Gastrocnemius medialis (tissue), 4 donors: ENCODE measurements at regions not wholly inside any gene's neighbourhood (a gene's known extent, or its start where the extent isn't known, plus 50 kb on each side); places are given as distances from the start of the nearest gene placed in this dataset.

Experiments
- ATAC-seq, 2 donors: fragments of 150-250 bp; one replicate each; pipeline ENCODE4 v1.9.1; 2016
- DNase-seq, 2 donors: peaks; one replicate each; pipeline ENCODE4 v3.0.0-alpha.2; 2019
- H3K27ac ChIP-seq, 4 donors: fragments of 200-600 bp; sonication (generic); 1 replicate in 1 of 4; 2 replicates in 3 of 4; pipeline ENCODE4 v1.5.1; 2016 to 2018; ENCODE audit warnings: mild to moderate bottlenecking in 2 of 4, moderate library complexity in 1 of 4
- H3K27me3 ChIP-seq, 3 donors: fragments of 200-600 bp; sonication (generic) in 2 of 3; 1 replicate in 1 of 3; 2 replicates in 2 of 3; pipeline versions ENCODE4 v1.5.1 to v1.6.0; 2016 to 2019; ENCODE audit warnings: mild to moderate bottlenecking in 1 of 3, moderate library complexity in 1 of 3
- H3K36me3 ChIP-seq, 2 donors: fragments of 200-600 bp; sonication (generic) in 1 of 2; one replicate each; pipeline ENCODE4 v1.5.1; 2017 to 2018
- H3K4me1 ChIP-seq, 2 donors: fragments of 200-600 bp; sonication (generic) in 1 of 2; one replicate each; pipeline ENCODE4 v1.5.1; 2016 to 2017; ENCODE audit warnings: mild to moderate bottlenecking in 2 of 2
- H3K4me3 ChIP-seq, 4 donors: fragments of 200-600 bp; sonication (generic) in 3 of 4; 1 replicate in 1 of 4; 2 replicates in 3 of 4; pipeline ENCODE4 v1.5.1; 2016 to 2019; ENCODE audit warnings: mild to moderate bottlenecking in 2 of 4
- H3K9me3 ChIP-seq, 3 donors: fragments of 200-600 bp; sonication (generic) in 2 of 3; 1 replicate in 1 of 3; 2 replicates in 2 of 3; pipeline ENCODE4 v1.5.1; 2016 to 2019
- POLR2A ChIP-seq, 2 donors: fragments of 450-650 bp; IDR thresholded peaks; one replicate each; pipeline ENCODE4 v1.6.1; 2017; ENCODE audit warnings: antibody characterized with exemption in 2 of 2, mild to moderate bottlenecking in 2 of 2, moderate library complexity in 2 of 2
- in situ Hi-C, 4 donors: fragments of 200-750 bp; cut with MboI; loops; one replicate each; pipeline versions ENCODE4 v1.15.0 to v1.8.0; 2017; ENCODE audit warnings: low sequenced_read_pairs in 4 of 4
- intact Hi-C: fragments of 100-400 bp; cut with DNase I; formaldehyde crosslinking; loops from one replicate; pipeline ENCODE4 v1.15.1; 2023; ENCODE audit warnings: low total_unique reads
- TF ChIP-seq, protein P1 (sequence below), 5 experiments: fragments of 450-650 bp in 3 of 5; fragments of 200-600 bp in 2 of 5; sonication (generic) in 2 of 5; IDR thresholded peaks in 4 of 5; conservative IDR thresholded peaks in 1 of 5; 1 replicate in 4 of 5; 2 replicates in 1 of 5; pipeline ENCODE4 v1.5.1; 2016 to 2019; ENCODE audit warnings: antibody characterized with exemption in 5 of 5, mild to moderate bottlenecking in 3 of 5, moderate library complexity in 3 of 5

DNA sequence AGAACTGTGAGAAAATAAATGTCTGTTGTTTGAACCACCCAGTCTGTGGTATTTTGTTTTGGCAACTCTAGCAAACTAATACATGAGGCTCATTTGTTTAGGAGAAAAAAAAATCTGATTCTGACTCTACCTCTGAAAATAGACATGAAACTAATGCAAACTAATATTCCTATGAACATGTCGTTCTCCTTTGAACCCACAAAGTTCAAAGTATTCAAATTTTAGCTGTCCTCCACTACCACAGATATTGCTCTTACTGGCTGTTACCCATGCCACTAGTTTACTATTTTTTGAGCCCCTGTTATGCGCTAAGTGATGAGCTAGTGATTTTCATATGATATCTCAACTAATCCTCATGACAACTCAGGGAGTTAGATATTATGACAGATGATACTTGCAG is 58.8 kb upstream of the ZNF804B start:
- DNase-seq (no peak), ATAC-seq (no peak)
- Histone ChIP-seq H3K4me1 (no peaks in the 10 kb centered on the region), H3K9me3 (no peaks in the 10 kb centered on the region), H3K4me3 (no peak overlapping the region), H3K27ac (no peak overlapping the region), H3K27me3 (no peaks in the 10 kb centered on the region), H3K36me3 (no peaks in the 10 kb centered on the region)
- no peak for TF ChIP-seq POLR2A (IDR thresholded peaks at IDR 0.05)
- TF ChIP-seq, protein P1, sequence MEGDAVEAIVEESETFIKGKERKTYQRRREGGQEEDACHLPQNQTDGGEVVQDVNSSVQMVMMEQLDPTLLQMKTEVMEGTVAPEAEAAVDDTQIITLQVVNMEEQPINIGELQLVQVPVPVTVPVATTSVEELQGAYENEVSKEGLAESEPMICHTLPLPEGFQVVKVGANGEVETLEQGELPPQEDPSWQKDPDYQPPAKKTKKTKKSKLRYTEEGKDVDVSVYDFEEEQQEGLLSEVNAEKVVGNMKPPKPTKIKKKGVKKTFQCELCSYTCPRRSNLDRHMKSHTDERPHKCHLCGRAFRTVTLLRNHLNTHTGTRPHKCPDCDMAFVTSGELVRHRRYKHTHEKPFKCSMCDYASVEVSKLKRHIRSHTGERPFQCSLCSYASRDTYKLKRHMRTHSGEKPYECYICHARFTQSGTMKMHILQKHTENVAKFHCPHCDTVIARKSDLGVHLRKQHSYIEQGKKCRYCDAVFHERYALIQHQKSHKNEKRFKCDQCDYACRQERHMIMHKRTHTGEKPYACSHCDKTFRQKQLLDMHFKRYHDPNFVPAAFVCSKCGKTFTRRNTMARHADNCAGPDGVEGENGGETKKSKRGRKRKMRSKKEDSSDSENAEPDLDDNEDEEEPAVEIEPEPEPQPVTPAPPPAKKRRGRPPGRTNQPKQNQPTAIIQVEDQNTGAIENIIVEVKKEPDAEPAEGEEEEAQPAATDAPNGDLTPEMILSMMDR (IDR thresholded peaks at IDR 0.05 in 4 of 5, conservative IDR thresholded peaks at IDR 0.05 in 1 of 5): no peak
- in situ Hi-C loops: no loop called here
- intact Hi-C loops: no loop called here

DNA sequence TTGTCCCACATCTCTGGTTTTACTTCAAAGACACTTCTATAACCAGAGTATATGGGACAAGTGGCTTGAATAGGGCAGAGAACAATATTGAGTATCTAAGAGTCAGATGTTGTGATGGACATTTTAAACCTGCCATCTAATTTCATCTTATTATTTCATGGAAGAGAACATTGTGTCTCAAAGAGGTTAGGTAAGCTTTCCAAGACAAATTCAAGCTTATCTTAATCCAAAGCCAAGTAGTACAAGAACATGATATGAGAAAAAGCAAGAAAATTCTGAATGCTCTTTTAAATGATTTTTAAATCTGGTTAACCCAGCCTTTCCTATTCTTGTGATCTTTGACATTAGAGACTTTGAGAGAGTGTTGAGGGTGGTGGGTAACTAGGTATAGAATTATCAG is 65.3 kb upstream of the ZNF804B start:
- no peaks in the 10 kb centered on the region for H3K9me3 ChIP-seq
- TF ChIP-seq, protein P1 (IDR thresholded peaks at IDR 0.05 in 4 of 5, conservative IDR thresholded peaks at IDR 0.05 in 1 of 5): no peak
- TF ChIP-seq POLR2A (IDR thresholded peaks at IDR 0.05): no peak
- no peaks in the 10 kb centered on the region for H3K27me3 ChIP-seq
- in situ Hi-C loops (no loop called here), intact Hi-C loops (no loop called here)
- no peaks in the 10 kb centered on the region for H3K4me1 ChIP-seq
- DNase-seq (no peak), ATAC-seq (no peak)
- no peak overlapping the region for H3K27ac ChIP-seq
- no peak overlapping the region for H3K4me3 ChIP-seq
- no peaks in the 10 kb centered on the region for H3K36me3 ChIP-seq

DNA sequence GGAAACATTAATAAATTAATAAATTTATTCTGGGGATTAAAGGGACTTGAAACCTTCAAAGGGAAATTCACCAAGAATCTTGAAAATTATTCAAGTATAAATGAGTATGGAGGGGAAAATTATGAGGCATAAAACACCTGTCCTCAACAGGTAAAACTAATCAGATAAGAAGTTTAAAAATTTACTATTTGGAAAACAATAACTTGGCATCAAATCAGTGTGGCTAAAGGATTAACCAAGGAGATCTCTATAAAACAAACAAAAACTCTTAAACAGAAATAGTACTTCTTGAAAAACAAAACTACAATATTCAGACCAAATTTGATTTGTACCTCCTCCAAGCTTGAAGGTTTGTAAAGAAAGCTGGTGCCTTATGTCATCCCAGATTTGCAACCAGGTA is 66.4 kb upstream of the ZNF804B start:
- no peak for TF ChIP-seq POLR2A (IDR thresholded peaks at IDR 0.05)
- TF ChIP-seq, protein P1 (IDR thresholded peaks at IDR 0.05 in 4 of 5, conservative IDR thresholded peaks at IDR 0.05 in 1 of 5): no peak
- Histone ChIP-seq H3K36me3 (no peaks in the 10 kb centered on the region), H3K4me1 (no peaks in the 10 kb centered on the region), H3K4me3 (no peak overlapping the region), H3K9me3 (no peaks in the 10 kb centered on the region), H3K27me3 (no peaks in the 10 kb centered on the region), H3K27ac (no peak overlapping the region)
- DNase-seq: no peak
- in situ Hi-C loops (no loop called here), intact Hi-C loops (no loop called here)
- no peak for ATAC-seq

- Histone ChIP-seq H3K36me3 (no peaks in the 10 kb centered on the region), H3K27me3 (no peaks in the 10 kb centered on the region), H3K9me3 (no peaks in the 10 kb centered on the region), H3K4me1 (no peaks in the 10 kb centered on the region), H3K4me3 (no peak overlapping the region), H3K27ac (no peak overlapping the region)
- DNase-seq (no peak), ATAC-seq (no peak)
- intact Hi-C loops: no loop called here
- TF ChIP-seq, protein P1 (IDR thresholded peaks at IDR 0.05 in 4 of 5, conservative IDR thresholded peaks at IDR 0.05 in 1 of 5): no peak
- no peak for TF ChIP-seq POLR2A (IDR thresholded peaks at IDR 0.05)
- in situ Hi-C loops: no loop called here
These were observed 67.0 kb upstream of the ZNF804B start for GRCh38 chr7:88692493-88692892.

GRCh38 chr7:88689821-88690220 is 69.7 kb upstream of the ZNF804B start:
- TF ChIP-seq, protein P1 (IDR thresholded peaks at IDR 0.05 in 4 of 5, conservative IDR thresholded peaks at IDR 0.05 in 1 of 5): no peak
- TF ChIP-seq POLR2A (IDR thresholded peaks at IDR 0.05): no peak
- H3K9me3 ChIP-seq: no peaks in the 10 kb centered on the region
- in situ Hi-C loops (no loop called here), intact Hi-C loops (no loop called here)
- no peak overlapping the region for H3K4me3 ChIP-seq
- DNase-seq (no peak), ATAC-seq (no peak)
- no peak overlapping the region for H3K27ac ChIP-seq
- H3K36me3 ChIP-seq: no peaks in the 10 kb centered on the region
- H3K27me3 ChIP-seq: no peaks in the 10 kb centered on the region
- no peaks in the 10 kb centered on the region for H3K4me1 ChIP-seq
